Chondrocyte (in vitro differentiated cells): ENCODE measurements at regions not wholly inside any gene's neighbourhood (a gene's known extent, or its start where the extent isn't known, plus 50 kb on each side); places are given as distances from the start of the nearest gene placed in this dataset.

Source experiments
- DNase-seq: peaks from one replicate; pipeline ENCODE4 v3.0.0; 2021; ENCODE audit warnings: mixed read lengths, low spot score
- H3K27ac Mint-ChIP-seq: one replicate; pipeline ENCODE4 v1.8.0; 2021; ENCODE audit warnings: mild to moderate bottlenecking, moderate library complexity, mixed read lengths; ENCODE audit not compliant: unreplicated experiment
- H3K27me3 Mint-ChIP-seq: 2 replicates; pipeline ENCODE4 v1.8.0; 2021; ENCODE audit warnings: low read depth, mixed read lengths
- H3K36me3 Mint-ChIP-seq: 2 replicates; pipeline ENCODE4 v1.8.0; 2021; ENCODE audit warnings: low read depth, mixed read lengths
- H3K4me1 Mint-ChIP-seq: 2 replicates; pipeline ENCODE4 v1.8.0; 2021; ENCODE audit warnings: low read depth, mild to moderate bottlenecking, mixed read lengths
- H3K4me3 Mint-ChIP-seq: one replicate; pipeline ENCODE4 v1.8.0; 2021; ENCODE audit warnings: mild to moderate bottlenecking, moderate library complexity, mixed read lengths; ENCODE audit not compliant: unreplicated experiment
- H3K9me3 Mint-ChIP-seq: 2 replicates; pipeline ENCODE4 v1.8.0; 2021; ENCODE audit warnings: low read depth, mixed read lengths
- TF ChIP-seq, protein P1 (sequence below): fragments of 200-600 bp; sonication (generic); IDR thresholded peaks from 2 replicates; pipeline ENCODE4 v1.5.0; 2021; ENCODE audit warnings: antibody characterized with exemption, mild to moderate bottlenecking, moderate library complexity

DNA sequence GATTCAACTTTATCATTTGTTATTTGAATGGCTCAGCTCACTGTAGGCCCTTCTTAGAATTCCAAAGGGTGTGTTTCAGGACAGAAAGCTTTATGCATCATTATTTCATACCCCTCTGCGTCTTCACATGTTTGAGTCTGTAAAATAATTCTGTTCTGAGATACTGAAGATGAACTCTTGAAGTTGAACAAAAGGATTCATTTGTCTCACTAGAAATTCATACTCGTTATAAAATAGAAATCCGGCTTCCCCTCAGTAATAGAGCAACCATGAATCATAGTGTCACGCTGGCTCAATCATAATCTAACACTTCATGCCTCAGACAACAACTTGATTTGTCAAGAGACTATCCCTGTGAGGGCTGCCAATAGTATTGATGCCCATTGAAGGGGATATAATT is 1015.4 kb upstream of the SEMA6D start:
- TF ChIP-seq, protein P1, sequence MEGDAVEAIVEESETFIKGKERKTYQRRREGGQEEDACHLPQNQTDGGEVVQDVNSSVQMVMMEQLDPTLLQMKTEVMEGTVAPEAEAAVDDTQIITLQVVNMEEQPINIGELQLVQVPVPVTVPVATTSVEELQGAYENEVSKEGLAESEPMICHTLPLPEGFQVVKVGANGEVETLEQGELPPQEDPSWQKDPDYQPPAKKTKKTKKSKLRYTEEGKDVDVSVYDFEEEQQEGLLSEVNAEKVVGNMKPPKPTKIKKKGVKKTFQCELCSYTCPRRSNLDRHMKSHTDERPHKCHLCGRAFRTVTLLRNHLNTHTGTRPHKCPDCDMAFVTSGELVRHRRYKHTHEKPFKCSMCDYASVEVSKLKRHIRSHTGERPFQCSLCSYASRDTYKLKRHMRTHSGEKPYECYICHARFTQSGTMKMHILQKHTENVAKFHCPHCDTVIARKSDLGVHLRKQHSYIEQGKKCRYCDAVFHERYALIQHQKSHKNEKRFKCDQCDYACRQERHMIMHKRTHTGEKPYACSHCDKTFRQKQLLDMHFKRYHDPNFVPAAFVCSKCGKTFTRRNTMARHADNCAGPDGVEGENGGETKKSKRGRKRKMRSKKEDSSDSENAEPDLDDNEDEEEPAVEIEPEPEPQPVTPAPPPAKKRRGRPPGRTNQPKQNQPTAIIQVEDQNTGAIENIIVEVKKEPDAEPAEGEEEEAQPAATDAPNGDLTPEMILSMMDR, result no peak
- Mint-ChIP-seq H3K4me3 (no peak overlapping the region), H3K27me3 (no peaks in the 10 kb centered on the region), H3K4me1 (no peaks in the 10 kb centered on the region), H3K9me3 (peaks cover 10% of the 10 kb centered on the region), H3K27ac (no peak overlapping the region), H3K36me3 (no peaks in the 10 kb centered on the region)
- no peak for DNase-seq

DNA sequence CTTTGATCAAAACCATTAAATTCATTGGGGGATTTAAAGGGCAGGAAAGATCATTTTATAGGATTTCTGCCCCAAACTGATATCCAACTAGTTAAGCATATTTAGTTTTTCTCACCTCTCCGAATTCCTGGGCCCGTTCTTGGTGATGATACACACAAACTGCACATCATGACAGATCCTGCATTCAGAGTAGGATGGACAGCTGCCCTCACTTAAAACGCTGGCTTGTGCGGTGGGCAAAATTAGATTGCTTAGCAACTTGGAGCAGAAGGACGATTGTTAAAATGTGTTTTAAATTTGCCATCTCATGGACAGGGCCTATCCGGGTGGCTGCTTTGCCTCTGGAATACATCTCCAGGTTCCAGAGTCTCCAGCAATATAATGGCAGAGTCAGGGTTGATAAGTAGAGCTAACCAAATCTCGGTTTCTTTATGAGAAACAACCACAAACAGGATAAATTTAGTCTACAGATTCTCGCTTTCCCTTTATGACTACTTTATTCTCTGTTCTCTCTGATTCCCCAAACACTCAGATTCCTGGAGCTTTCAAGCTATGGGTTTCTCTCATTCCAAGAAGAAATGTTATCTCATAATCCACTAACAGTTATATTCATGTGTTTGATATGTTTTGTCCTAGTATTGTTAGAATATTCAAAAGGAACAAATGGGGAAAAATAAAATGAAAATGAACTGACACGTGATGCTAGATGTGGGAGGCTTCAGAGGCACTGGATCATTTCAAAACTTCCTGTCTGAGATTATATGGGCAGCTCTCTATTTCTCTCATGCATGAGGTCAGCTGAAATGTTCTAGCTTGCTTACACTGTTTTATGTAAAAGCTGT is 1014.1 kb upstream of the SEMA6D start:
- H3K9me3 Mint-ChIP-seq, result peaks cover 19% of the 10 kb centered on the region
- H3K4me3 Mint-ChIP-seq, result no peak overlapping the region
- no peaks in the 10 kb centered on the region for H3K36me3 Mint-ChIP-seq
- DNase-seq, result no peak
- no peak overlapping the region for H3K27ac Mint-ChIP-seq
- TF ChIP-seq, protein P1, result no peak
- no peaks in the 10 kb centered on the region for H3K4me1 Mint-ChIP-seq
- no peaks in the 10 kb centered on the region for H3K27me3 Mint-ChIP-seq

DNA sequence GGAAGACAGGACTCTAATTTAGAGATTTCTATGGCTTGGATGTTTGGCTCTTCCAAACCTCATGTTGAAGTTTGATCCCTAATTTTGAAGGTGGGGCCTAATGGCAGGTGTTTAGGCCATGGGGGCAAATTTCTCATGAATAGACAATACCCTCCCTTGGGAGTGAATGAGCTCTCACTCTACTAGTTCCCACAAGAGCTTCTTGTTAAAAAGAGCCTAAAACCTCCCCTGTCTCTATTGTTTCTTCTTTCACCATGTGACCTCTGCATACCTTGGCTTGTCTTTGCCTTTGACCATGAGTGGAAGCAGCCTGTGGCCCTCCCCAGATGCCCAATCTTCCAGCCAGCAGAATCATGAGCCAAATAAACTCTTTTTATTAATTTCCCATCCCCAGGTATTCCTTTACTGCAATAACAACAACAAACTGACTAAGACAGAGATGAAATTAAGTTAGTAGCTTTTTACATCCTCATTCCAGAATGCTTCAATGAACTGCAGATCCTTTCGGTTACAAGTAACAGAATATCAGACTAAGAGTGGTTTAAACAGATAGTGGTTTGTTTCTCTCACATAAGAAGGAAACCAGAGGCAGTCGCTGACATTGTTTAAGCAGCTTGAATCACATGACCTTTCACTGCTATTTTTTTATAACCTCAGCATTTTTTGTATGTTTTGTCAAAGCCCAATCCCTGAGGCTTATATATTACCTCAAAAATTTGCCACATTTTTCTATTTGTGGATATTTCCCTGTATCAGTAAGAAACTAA is 1013.3 kb upstream of the SEMA6D start:
- DNase-seq, result no peak
- Mint-ChIP-seq H3K27ac (no peak overlapping the region), H3K9me3 (peaks cover 19% of the 10 kb centered on the region), H3K4me1 (no peaks in the 10 kb centered on the region), H3K27me3 (no peaks in the 10 kb centered on the region), H3K4me3 (no peak overlapping the region), H3K36me3 (no peaks in the 10 kb centered on the region)
- TF ChIP-seq, protein P1, result no peak

DNA sequence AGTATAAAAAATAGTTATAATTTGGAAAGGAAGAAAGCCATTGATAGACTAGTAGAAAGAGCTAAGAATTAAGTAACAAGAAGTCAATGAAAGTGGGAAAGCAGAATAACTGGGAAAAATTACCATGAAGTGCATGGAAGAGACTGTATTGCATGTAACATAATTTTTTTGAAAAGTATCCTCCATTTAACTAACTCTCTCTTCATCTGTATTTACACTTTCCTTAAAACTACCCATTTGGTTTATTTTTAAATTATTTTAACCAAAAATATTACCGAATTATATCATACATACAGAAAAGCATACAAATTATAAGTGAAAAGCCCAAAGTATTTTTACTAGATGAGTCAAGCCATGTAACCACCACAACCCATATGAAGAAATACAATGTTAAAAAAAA is 1009.9 kb upstream of the SEMA6D start:
- H3K4me1 Mint-ChIP-seq, result no peaks in the 10 kb centered on the region
- H3K27ac Mint-ChIP-seq, result no peak overlapping the region
- no peaks in the 10 kb centered on the region for H3K27me3 Mint-ChIP-seq
- TF ChIP-seq, protein P1, result no peak
- H3K9me3 Mint-ChIP-seq, result peaks cover 19% of the 10 kb centered on the region
- DNase-seq, result no peak
- no peak overlapping the region for H3K4me3 Mint-ChIP-seq
- no peaks in the 10 kb centered on the region for H3K36me3 Mint-ChIP-seq

DNA sequence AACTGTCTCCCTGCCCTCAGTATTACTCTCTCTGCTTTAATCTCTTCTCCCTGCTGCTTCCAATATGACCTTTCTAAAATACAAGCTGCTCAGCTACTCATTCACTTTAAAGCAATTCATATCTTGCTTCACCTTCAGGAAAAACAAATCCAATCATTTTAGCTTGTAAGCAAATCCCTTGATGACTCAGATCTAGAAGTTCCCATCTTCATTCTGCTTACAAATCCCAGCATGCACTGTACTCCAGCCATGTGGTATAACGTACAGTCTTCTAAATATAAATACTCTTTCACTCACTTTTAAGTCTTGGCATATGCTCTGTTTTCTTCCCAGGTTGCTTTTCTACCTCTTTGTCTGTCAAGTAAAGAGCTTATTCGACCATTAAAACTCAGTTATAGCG is 1009.1 kb upstream of the SEMA6D start:
- DNase-seq, result no peak

More for the DNA sequence above, 1009.1 kb upstream of the SEMA6D start:
- H3K9me3 Mint-ChIP-seq, result peaks cover 19% of the 10 kb centered on the region
- no peaks in the 10 kb centered on the region for H3K4me1 Mint-ChIP-seq
- no peaks in the 10 kb centered on the region for H3K27me3 Mint-ChIP-seq
- no peaks in the 10 kb centered on the region for H3K36me3 Mint-ChIP-seq
- H3K27ac Mint-ChIP-seq, result no peak overlapping the region
- H3K4me3 Mint-ChIP-seq, result no peak overlapping the region
- TF ChIP-seq, protein P1, result no peak
